K562 (cell line): ENCODE measurements at regions not wholly inside any gene's neighbourhood (a gene's known extent, or its start where the extent isn't known, plus 50 kb on each side); places are given as distances from the start of the nearest gene placed in this dataset.

Experiments used
- POLR2A ChIP-seq: fragments of 450-650 bp; conservative IDR thresholded peaks from 2 replicates; pipeline ENCODE4 v1.6.1; 2016
- POLR2AphosphoS5 ChIP-seq: IDR thresholded peaks from 2 replicates; pipeline ENCODE4 v1.6.1; 2011; ENCODE audit warnings: mild to moderate bottlenecking, low read depth, low read length, moderate library complexity; ENCODE audit not compliant: control insufficient read depth, insufficient read depth
- POLR2G ChIP-seq: fragments of 200-400 bp; formaldehyde crosslinking; IDR thresholded peaks from 2 replicates; pipeline ENCODE4 v1.6.1; 2017; ENCODE audit warnings: low read depth, mild to moderate bottlenecking, antibody characterized with exemption, low read length, moderate library complexity
- RBBP5 ChIP-seq: fragments of 200-600 bp; sonication (generic); IDR thresholded peaks from 2 replicates; pipeline ENCODE4 v1.6.1; 2012; ENCODE audit warnings: borderline replicate concordance, mild to moderate bottlenecking, low read length, control low read depth, inconsistent platforms; ENCODE audit not compliant: insufficient read depth, poor library complexity, severe bottlenecking
- SIN3A ChIP-seq, 2 experiments: fragments of 150-350 bp in 1 of 2; IDR thresholded peaks; 2 replicates each; pipeline ENCODE4 v1.6.1; 2011 to 2016; ENCODE audit warnings: borderline replicate concordance in 2 of 2, low read depth in 2 of 2, low read length in 2 of 2, mild to moderate bottlenecking in 2 of 2, moderate library complexity in 2 of 2; ENCODE audit not compliant: control insufficient read depth in 1 of 2
- ZNF24 ChIP-seq: fragments of 450-650 bp; IDR thresholded peaks from 2 replicates; pipeline ENCODE4 v1.6.1; 2016
- ZNF507 ChIP-seq: conservative IDR thresholded peaks from 2 replicates; pipeline ENCODE4 v1.6.1; 2017; ENCODE audit warnings: missing genetic modification characterization, missing compliant biosample characterization
- ZNF830 ChIP-seq: fragments of 250-450 bp; sonication (Bioruptor Pico); IDR thresholded peaks from 2 replicates; pipeline ENCODE4 v1.5.0; 2021; ENCODE audit warnings: mild to moderate bottlenecking
- TF ChIP-seq, protein P1 (sequence below): fragments of 450-650 bp; IDR thresholded peaks from 2 replicates; pipeline ENCODE4 v1.6.1; 2018; ENCODE audit not compliant: partially characterized antibody

DNA sequence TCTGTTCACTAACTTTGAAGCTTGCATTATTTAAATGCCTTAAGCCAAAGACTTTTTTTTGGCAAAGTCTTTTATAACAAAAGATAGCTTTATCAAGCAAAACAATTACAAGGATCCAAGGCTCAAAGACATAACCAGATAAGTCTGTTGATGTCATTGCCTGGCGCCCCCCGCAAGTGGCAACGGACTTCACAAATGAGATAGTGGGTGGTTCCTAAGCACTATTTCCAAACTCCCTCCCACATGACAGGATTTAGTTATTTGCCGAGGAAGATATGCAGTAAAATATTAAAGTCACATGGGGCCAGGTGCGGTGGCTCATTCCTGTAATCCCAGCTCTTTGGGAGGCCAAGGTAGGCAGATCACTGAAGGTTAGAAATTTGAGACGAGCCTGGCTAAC is 194.2 kb upstream of the DDI1 start:
- TF ChIP-seq POLR2G (no peak), SIN3A (IDR thresholded peaks at IDR 0.05; ENCODE audit: borderline replicate concordance in 2 of 2, control insufficient read depth in 1 of 2, low read depth in 2 of 2, low read length in 2 of 2) (no peak), POLR2A (no peak), POLR2AphosphoS5 (no peak), ZNF830 (CRISPR knock-in tag) (no peak), ZNF24 (no peak), RBBP5 (no peak), ZNF507 (tag) (no peak)
- TF ChIP-seq, protein P1, sequence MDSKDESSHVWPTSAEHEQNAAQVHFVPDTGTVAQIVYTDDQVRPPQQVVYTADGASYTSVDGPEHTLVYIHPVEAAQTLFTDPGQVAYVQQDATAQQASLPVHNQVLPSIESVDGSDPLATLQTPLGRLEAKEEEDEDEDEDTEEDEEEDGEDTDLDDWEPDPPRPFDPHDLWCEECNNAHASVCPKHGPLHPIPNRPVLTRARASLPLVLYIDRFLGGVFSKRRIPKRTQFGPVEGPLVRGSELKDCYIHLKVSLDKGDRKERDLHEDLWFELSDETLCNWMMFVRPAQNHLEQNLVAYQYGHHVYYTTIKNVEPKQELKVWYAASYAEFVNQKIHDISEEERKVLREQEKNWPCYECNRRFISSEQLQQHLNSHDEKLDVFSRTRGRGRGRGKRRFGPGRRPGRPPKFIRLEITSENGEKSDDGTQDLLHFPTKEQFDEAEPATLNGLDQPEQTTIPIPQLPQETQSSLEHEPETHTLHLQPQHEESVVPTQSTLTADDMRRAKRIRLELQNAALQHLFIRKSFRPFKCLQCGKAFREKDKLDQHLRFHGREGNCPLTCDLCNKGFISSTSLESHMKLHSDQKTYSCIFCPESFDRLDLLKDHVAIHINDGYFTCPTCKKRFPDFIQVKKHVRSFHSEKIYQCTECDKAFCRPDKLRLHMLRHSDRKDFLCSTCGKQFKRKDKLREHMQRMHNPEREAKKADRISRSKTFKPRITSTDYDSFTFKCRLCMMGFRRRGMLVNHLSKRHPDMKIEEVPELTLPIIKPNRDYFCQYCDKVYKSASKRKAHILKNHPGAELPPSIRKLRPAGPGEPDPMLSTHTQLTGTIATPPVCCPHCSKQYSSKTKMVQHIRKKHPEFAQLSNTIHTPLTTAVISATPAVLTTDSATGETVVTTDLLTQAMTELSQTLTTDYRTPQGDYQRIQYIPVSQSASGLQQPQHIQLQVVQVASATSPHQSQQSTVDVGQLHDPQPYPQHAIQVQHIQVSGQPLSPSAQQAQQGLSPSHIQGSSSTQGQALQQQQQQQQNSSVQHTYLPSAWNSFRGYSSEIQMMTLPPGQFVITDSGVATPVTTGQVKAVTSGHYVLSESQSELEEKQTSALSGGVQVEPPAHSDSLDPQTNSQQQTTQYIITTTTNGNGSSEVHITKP, result no peak
